HEK293 (cell line): ENCODE measurements at regions not wholly inside any gene's neighbourhood (a gene's known extent, or its start where the extent isn't known, plus 50 kb on each side); places are given as distances from the start of the nearest gene placed in this dataset.

Experiments used
- CTCF ChIA-PET: fragments of 350-600 bp; formaldehyde crosslinking; extraction: SDS; loops from one replicate; lab custom pipeline; 2021; ENCODE audit warnings: antibody characterized with exemption; lab: Yijun Ruan, JAX
- POLR2A ChIA-PET: fragments of 300-600 bp; formaldehyde crosslinking; extraction: SDS; loops from one replicate; lab custom pipeline; 2020; ENCODE audit warnings: antibody characterized with exemption, inconsistent platforms; lab: Yijun Ruan, JAX
- H3K27ac ChIP-seq: fragments of 200-500 bp; sonication (Bioruptor generic); 2 replicates; pipeline ENCODE4 v1.5.1; 2014; ENCODE audit warnings: low read depth, low read length, control low read depth, inconsistent platforms; ENCODE audit errors: extremely low read depth
- H3K36me3 ChIP-seq, 2 experiments: fragments of 200-500 bp in 1 of 2; sonication (Bioruptor generic) in 1 of 2; 1 replicate in 1 of 2; 2 replicates in 1 of 2; pipeline ENCODE4 v1.5.1; 2014 to 2017; ENCODE audit warnings: inconsistent platforms in 2 of 2, low read length in 2 of 2; ENCODE audit not compliant: control insufficient read depth in 2 of 2, insufficient read depth in 1 of 2
- H3K4me1 ChIP-seq: fragments of 200-500 bp; sonication (Bioruptor generic); 2 replicates; pipeline ENCODE4 v1.5.1; 2014; ENCODE audit warnings: mild to moderate bottlenecking, low read length, inconsistent platforms; ENCODE audit not compliant: control insufficient read depth, insufficient read depth
- H3K4me3 ChIP-seq: 2 replicates; pipeline ENCODE4 v1.5.1; 2011; ENCODE audit warnings: low read depth, mild to moderate bottlenecking, control low read depth, low read length, moderate library complexity
- H3K9me3 ChIP-seq: fragments of 200-500 bp; sonication (Bioruptor generic); 2 replicates; pipeline ENCODE4 v1.5.1; 2014; ENCODE audit warnings: low read depth, low read length, inconsistent platforms; ENCODE audit not compliant: control insufficient read depth, insufficient read depth
- GFI1B ChIP-seq: fragments of 450-650 bp; formaldehyde crosslinking; IDR thresholded peaks from 2 replicates; pipeline ENCODE4 v1.5.1; 2016; ENCODE audit warnings: missing biosample characterization, missing genetic modification characterization
- KLF1 ChIP-seq: fragments of 450-650 bp; formaldehyde crosslinking; IDR thresholded peaks from 2 replicates; pipeline ENCODE4 v1.5.1; 2016; ENCODE audit warnings: missing biosample characterization, missing genetic modification characterization
- KLF10 ChIP-seq: fragments of 450-650 bp; IDR thresholded peaks from 2 replicates; pipeline ENCODE4 v1.5.1; 2018; ENCODE audit warnings: missing biosample characterization, mild to moderate bottlenecking, missing genetic modification characterization
- SP7 ChIP-seq: fragments of 450-650 bp; formaldehyde crosslinking; IDR thresholded peaks from 2 replicates; pipeline ENCODE4 v1.5.1; 2016; ENCODE audit warnings: missing biosample characterization, missing genetic modification characterization
- ZBTB48 ChIP-seq: fragments of 450-650 bp; formaldehyde crosslinking; IDR thresholded peaks from 2 replicates; pipeline ENCODE4 v1.5.1; 2016; ENCODE audit warnings: missing biosample characterization, missing genetic modification characterization
- ZEB2 ChIP-seq: fragments of 450-650 bp; formaldehyde crosslinking; IDR thresholded peaks from 2 replicates; pipeline ENCODE4 v1.5.1; 2016; ENCODE audit warnings: missing biosample characterization, missing genetic modification characterization
- ZNF155 ChIP-seq: fragments of 450-650 bp; formaldehyde crosslinking; IDR thresholded peaks from 2 replicates; pipeline ENCODE4 v1.5.1; 2016; ENCODE audit warnings: missing biosample characterization, missing genetic modification characterization
- ZNF214 ChIP-seq: fragments of 450-650 bp; formaldehyde crosslinking; IDR thresholded peaks from 2 replicates; pipeline ENCODE4 v1.5.1; 2017; ENCODE audit warnings: missing biosample characterization, mild to moderate bottlenecking, missing genetic modification characterization, borderline replicate concordance
- ZNF223 ChIP-seq: fragments of 450-650 bp; formaldehyde crosslinking; IDR thresholded peaks from 2 replicates; pipeline ENCODE4 v1.5.1; 2016; ENCODE audit warnings: missing biosample characterization, missing genetic modification characterization
- ZNF366 ChIP-seq: fragments of 450-650 bp; formaldehyde crosslinking; conservative IDR thresholded peaks from 2 replicates; pipeline ENCODE4 v1.5.1; 2016; ENCODE audit warnings: missing biosample characterization, missing genetic modification characterization
- ZNF416 ChIP-seq: fragments of 450-650 bp; formaldehyde crosslinking; IDR thresholded peaks from 2 replicates; pipeline ENCODE4 v1.5.1; 2016; ENCODE audit warnings: missing biosample characterization, missing genetic modification characterization
- ZNF473 ChIP-seq: fragments of 450-650 bp; formaldehyde crosslinking; IDR thresholded peaks from 2 replicates; pipeline ENCODE4 v1.5.1; 2017; ENCODE audit warnings: missing biosample characterization, missing genetic modification characterization
- ZNF544 ChIP-seq: fragments of 450-650 bp; formaldehyde crosslinking; IDR thresholded peaks from 2 replicates; pipeline ENCODE4 v1.5.0; 2017; ENCODE audit warnings: missing biosample characterization, missing genetic modification characterization
- ZNF623 ChIP-seq: fragments of 450-650 bp; formaldehyde crosslinking; IDR thresholded peaks from 2 replicates; pipeline ENCODE4 v1.5.1; 2016; ENCODE audit warnings: missing biosample characterization, missing genetic modification characterization
- ZNF626 ChIP-seq: fragments of 450-650 bp; sonication (Bioruptor Pico); formaldehyde crosslinking; IDR thresholded peaks from 2 replicates; pipeline ENCODE4 v1.5.1; 2018; ENCODE audit warnings: missing biosample characterization, missing genetic modification characterization, inconsistent platforms
- ZNF654 ChIP-seq: fragments of 450-650 bp; formaldehyde crosslinking; IDR thresholded peaks from 2 replicates; pipeline ENCODE4 v1.5.1; 2016; ENCODE audit warnings: low read depth, missing biosample characterization, missing genetic modification characterization
- ZNF777 ChIP-seq: fragments of 450-650 bp; formaldehyde crosslinking; IDR thresholded peaks from 2 replicates; pipeline ENCODE4 v1.5.1; 2017; ENCODE audit warnings: missing biosample characterization, missing genetic modification characterization, borderline replicate concordance
- ZXDB ChIP-seq: fragments of 450-650 bp; formaldehyde crosslinking; IDR thresholded peaks from 2 replicates; pipeline ENCODE4 v1.5.1; 2016; ENCODE audit warnings: missing biosample characterization, missing genetic modification characterization
- TF ChIP-seq, protein P1 (sequence below): fragments of 450-650 bp; formaldehyde crosslinking; IDR thresholded peaks from 2 replicates; pipeline ENCODE4 v1.5.1; 2016; ENCODE audit warnings: missing biosample characterization, missing genetic modification characterization
- TF ChIP-seq, protein P2 (sequence below): fragments of 450-650 bp; formaldehyde crosslinking; conservative IDR thresholded peaks from 2 replicates; pipeline ENCODE4 v1.5.1; 2016; ENCODE audit warnings: low read depth, missing biosample characterization, missing genetic modification characterization
- TF ChIP-seq, protein P3 (sequence below): fragments of 450-650 bp; formaldehyde crosslinking; IDR thresholded peaks from 2 replicates; pipeline ENCODE4 v1.5.1; 2017; ENCODE audit warnings: missing biosample characterization, missing genetic modification characterization
- TF ChIP-seq, protein P4 (sequence below): fragments of 450-650 bp; formaldehyde crosslinking; IDR thresholded peaks from 2 replicates; pipeline ENCODE4 v1.5.1; 2016; ENCODE audit warnings: missing biosample characterization, missing genetic modification characterization
- TF ChIP-seq, protein P5 (sequence below): fragments of 450-650 bp; formaldehyde crosslinking; IDR thresholded peaks from 2 replicates; pipeline ENCODE4; 2016; ENCODE audit warnings: missing biosample characterization, missing genetic modification characterization
- TF ChIP-seq, protein P6 (sequence below): fragments of 450-650 bp; formaldehyde crosslinking; IDR thresholded peaks from 2 replicates; pipeline ENCODE4 v1.5.1; 2016; ENCODE audit warnings: missing biosample characterization, missing genetic modification characterization

DNA sequence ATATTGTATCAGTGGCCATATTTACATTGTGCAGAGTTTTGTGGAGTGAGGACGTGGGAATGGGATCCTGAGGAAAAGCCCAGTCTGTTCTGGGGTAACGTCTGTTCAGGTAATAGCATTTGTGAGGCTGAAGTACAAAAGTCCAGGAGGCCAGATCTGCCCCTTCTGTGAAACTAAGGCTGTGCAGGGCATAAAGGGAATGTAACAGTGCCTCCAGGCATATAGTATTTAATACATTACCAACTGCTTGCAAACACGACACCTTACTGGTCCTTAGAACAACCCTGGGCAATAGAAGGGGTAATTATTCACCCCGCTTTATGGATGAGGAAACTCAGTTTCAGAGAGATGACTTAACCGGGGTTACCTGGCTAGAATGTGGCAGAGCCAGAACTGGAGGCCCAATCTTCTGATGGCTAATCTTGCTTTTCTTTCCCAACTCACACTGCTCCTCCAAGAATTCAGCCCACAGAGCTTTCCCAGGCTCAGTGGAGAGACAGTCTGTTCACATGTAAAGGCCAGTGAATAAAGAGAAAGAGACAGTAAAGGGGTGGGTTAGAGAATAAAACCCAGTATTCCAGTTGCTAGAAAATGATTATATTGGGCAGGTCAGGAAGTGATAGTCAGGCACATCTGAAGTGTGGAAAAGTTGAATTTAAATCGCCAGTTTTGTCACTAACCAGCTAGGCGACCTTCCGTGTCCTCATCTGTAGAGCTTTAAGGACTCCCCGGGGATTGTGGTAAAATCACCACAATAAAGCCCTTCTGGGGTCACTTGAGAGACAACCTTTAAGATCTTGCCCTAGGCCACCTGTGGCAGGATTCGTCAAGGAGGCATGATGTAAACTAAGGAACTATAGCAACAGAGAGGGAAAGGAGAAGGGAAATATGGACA, 280.7 kb upstream of the CITED2 start:
- no peaks in the 10 kb centered on the region for H3K9me3 ChIP-seq
- no peaks in the 10 kb centered on the region for H3K4me1 ChIP-seq
- H3K36me3 ChIP-seq, result no peaks in the 10 kb centered on the region
- H3K4me3 ChIP-seq, result no peak overlapping the region
- ChIA-PET POLR2A (no interaction called here), CTCF (no interaction called here)
- H3K27ac ChIP-seq, result no peak overlapping the region
- TF ChIP-seq ZNF416 (tag by site-specific recombination) (no peak), KLF10 (tag by site-specific recombination) (no peak), ZNF623 (tag by site-specific recombination) (no peak), ZBTB48 (tag by site-specific recombination) (no peak), ZNF214 (no peak), GFI1B (tag by site-specific recombination) (no peak), ZEB2 (tag by site-specific recombination) (no peak), ZNF366 (tag by site-specific recombination) (no peak), ZNF544 (tag by site-specific recombination) (no peak), ZNF223 (no peak), ZNF473 (tag by site-specific recombination) (no peak)
- TF ChIP-seq, protein P1, sequence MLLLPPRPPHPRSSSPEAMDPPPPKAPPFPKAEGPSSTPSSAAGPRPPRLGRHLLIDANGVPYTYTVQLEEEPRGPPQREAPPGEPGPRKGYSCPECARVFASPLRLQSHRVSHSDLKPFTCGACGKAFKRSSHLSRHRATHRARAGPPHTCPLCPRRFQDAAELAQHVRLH (tag by site-specific recombination), result no peak
- TF ChIP-seq, protein P2, sequence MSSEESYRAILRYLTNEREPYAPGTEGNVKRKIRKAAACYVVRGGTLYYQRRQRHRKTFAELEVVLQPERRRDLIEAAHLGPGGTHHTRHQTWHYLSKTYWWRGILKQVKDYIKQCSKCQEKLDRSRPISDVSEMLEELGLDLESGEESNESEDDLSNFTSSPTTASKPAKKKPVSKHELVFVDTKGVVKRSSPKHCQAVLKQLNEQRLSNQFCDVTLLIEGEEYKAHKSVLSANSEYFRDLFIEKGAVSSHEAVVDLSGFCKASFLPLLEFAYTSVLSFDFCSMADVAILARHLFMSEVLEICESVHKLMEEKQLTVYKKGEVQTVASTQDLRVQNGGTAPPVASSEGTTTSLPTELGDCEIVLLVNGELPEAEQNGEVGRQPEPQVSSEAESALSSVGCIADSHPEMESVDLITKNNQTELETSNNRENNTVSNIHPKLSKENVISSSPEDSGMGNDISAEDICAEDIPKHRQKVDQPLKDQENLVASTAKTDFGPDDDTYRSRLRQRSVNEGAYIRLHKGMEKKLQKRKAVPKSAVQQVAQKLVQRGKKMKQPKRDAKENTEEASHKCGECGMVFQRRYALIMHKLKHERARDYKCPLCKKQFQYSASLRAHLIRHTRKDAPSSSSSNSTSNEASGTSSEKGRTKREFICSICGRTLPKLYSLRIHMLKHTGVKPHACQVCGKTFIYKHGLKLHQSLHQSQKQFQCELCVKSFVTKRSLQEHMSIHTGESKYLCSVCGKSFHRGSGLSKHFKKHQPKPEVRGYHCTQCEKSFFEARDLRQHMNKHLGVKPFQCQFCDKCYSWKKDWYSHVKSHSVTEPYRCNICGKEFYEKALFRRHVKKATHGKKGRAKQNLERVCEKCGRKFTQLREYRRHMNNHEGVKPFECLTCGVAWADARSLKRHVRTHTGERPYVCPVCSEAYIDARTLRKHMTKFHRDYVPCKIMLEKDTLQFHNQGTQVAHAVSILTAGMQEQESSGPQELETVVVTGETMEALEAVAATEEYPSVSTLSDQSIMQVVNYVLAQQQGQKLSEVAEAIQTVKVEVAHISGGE (tag by site-specific recombination), result no peak
- TF ChIP-seq, protein P3, sequence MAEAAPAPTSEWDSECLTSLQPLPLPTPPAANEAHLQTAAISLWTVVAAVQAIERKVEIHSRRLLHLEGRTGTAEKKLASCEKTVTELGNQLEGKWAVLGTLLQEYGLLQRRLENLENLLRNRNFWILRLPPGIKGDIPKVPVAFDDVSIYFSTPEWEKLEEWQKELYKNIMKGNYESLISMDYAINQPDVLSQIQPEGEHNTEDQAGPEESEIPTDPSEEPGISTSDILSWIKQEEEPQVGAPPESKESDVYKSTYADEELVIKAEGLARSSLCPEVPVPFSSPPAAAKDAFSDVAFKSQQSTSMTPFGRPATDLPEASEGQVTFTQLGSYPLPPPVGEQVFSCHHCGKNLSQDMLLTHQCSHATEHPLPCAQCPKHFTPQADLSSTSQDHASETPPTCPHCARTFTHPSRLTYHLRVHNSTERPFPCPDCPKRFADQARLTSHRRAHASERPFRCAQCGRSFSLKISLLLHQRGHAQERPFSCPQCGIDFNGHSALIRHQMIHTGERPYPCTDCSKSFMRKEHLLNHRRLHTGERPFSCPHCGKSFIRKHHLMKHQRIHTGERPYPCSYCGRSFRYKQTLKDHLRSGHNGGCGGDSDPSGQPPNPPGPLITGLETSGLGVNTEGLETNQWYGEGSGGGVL, result no peak

DNA sequence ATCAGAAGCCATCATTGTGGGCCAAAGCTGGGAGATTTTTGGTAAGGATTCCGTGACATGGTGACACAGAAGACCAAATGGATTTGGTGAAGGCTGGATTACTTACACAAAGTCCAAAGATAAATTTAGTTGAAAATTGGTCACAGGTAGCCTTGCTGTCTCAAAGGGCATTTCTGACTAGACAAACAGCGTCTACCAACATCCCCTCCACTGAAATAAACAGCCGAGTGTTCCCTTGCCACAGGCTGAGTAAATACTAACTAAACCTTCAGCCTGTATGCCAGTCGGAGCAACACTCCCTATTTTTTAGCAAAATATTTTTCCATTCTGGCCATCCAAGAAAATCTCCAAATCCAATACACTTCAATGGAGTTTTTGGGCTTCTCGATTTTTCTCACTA, 279.9 kb upstream of the CITED2 start:
- no peak for TF ChIP-seq ZXDB (tag by site-specific recombination)
- no peak for TF ChIP-seq ZNF626 (tag by site-specific recombination)
- TF ChIP-seq ZNF366 (tag by site-specific recombination), result no peak
- no peak for TF ChIP-seq ZNF155 (tag by site-specific recombination)
- TF ChIP-seq, protein P4, sequence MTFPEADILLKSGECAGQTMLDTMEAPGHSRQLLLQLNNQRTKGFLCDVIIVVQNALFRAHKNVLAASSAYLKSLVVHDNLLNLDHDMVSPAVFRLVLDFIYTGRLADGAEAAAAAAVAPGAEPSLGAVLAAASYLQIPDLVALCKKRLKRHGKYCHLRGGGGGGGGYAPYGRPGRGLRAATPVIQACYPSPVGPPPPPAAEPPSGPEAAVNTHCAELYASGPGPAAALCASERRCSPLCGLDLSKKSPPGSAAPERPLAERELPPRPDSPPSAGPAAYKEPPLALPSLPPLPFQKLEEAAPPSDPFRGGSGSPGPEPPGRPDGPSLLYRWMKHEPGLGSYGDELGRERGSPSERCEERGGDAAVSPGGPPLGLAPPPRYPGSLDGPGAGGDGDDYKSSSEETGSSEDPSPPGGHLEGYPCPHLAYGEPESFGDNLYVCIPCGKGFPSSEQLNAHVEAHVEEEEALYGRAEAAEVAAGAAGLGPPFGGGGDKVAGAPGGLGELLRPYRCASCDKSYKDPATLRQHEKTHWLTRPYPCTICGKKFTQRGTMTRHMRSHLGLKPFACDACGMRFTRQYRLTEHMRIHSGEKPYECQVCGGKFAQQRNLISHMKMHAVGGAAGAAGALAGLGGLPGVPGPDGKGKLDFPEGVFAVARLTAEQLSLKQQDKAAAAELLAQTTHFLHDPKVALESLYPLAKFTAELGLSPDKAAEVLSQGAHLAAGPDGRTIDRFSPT (tag by site-specific recombination), result no peak
- TF ChIP-seq, protein P5, sequence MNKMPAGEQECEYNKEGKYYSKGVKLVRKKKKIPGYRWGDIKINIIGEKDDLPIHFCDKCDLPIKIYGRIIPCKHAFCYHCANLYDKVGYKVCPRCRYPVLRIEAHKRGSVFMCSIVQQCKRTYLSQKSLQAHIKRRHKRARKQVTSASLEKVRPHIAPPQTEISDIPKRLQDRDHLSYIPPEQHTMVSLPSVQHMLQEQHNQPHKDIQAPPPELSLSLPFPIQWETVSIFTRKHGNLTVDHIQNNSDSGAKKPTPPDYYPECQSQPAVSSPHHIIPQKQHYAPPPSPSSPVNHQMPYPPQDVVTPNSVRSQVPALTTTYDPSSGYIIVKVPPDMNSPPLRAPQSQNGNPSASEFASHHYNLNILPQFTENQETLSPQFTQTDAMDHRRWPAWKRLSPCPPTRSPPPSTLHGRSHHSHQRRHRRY, result no peak
- TF ChIP-seq, protein P6, sequence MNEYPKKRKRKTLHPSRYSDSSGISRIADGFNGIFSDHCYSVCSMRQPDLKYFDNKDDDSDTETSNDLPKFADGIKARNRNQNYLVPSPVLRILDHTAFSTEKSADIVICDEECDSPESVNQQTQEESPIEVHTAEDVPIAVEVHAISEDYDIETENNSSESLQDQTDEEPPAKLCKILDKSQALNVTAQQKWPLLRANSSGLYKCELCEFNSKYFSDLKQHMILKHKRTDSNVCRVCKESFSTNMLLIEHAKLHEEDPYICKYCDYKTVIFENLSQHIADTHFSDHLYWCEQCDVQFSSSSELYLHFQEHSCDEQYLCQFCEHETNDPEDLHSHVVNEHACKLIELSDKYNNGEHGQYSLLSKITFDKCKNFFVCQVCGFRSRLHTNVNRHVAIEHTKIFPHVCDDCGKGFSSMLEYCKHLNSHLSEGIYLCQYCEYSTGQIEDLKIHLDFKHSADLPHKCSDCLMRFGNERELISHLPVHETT (tag by site-specific recombination), result no peak
- TF ChIP-seq SP7 (tag by site-specific recombination), result no peak
- no peak for TF ChIP-seq ZNF777
- TF ChIP-seq KLF1 (tag by site-specific recombination), result no peak
- no peak for TF ChIP-seq ZNF223
- TF ChIP-seq ZNF654 (tag by site-specific recombination), result no peak
- TF ChIP-seq, all 188 proteins: peak for 0
- no peaks in the 10 kb centered on the region for H3K4me1 ChIP-seq
- ChIA-PET CTCF (no interaction called here), POLR2A (no interaction called here)
- H3K4me3 ChIP-seq, result no peak overlapping the region
- no peaks in the 10 kb centered on the region for H3K9me3 ChIP-seq
- H3K36me3 ChIP-seq, result no peaks in the 10 kb centered on the region
- no peak overlapping the region for H3K27ac ChIP-seq
